ENCODE measurements at regions not wholly inside any gene's neighbourhood (a gene's known extent, or its start where the extent isn't known, plus 50 kb on each side); places are given as distances from the start of the nearest gene placed in this dataset.

DNA sequence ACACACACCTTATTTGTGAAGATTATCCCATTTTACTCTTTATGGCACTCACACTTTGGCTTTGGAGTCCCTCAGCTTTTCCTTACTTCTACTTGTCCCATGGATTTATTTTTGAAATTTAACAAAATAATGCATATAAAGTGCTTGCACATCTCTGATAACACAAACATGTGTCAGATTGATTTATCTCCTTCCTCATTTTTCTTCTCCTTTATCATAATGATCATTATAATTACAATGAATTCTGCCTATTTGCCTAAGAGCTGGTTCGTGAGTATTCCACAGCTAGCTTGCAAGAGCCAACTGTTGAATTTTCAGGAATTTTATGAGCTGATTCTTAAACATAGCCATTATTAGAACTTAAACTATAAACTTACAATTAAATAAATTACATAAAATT is 347.7 kb downstream of the CHSY3 start:
- no peak overlapping the region for H3K4me3 ChIP-seq (ENCODE audit: low read depth, low read length)
- in situ Hi-C loops (cut with HindIII; ENCODE audit: low sequenced_read_pairs), result no loop called here
- TF ChIP-seq, protein P1, sequence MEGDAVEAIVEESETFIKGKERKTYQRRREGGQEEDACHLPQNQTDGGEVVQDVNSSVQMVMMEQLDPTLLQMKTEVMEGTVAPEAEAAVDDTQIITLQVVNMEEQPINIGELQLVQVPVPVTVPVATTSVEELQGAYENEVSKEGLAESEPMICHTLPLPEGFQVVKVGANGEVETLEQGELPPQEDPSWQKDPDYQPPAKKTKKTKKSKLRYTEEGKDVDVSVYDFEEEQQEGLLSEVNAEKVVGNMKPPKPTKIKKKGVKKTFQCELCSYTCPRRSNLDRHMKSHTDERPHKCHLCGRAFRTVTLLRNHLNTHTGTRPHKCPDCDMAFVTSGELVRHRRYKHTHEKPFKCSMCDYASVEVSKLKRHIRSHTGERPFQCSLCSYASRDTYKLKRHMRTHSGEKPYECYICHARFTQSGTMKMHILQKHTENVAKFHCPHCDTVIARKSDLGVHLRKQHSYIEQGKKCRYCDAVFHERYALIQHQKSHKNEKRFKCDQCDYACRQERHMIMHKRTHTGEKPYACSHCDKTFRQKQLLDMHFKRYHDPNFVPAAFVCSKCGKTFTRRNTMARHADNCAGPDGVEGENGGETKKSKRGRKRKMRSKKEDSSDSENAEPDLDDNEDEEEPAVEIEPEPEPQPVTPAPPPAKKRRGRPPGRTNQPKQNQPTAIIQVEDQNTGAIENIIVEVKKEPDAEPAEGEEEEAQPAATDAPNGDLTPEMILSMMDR (IDR thresholded peaks at IDR 0.05; ENCODE audit: low read depth, low read length), result no peak
- DNase-seq (ENCODE audit: low read depth, low spot score), result no peak

DNA sequence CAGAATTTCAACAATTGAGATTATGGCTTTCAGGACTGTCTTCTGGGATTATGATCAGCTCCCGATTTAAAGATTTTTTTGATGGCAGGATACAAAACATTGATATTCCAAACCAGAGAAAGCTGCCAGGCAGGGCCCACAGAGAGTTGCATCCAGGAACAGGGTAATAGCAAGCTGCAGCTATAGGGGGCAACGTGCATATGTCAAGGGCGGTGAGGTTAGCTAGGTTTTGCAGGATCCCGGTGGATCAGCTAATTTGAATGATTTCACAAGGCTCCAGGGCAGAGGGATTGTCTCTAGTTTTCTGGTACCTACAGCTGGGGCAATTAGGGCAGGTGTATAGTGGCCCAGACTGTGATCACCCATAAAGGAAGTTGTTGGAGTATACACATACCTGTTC is 339.4 kb downstream of the CHSY3 start:
- TF ChIP-seq, protein P1 (IDR thresholded peaks at IDR 0.05; ENCODE audit: low read depth, low read length), result no peak
- DNase-seq (ENCODE audit: low read depth, low spot score), result no peak
- H3K4me3 ChIP-seq (ENCODE audit: low read depth, low read length), result no peak overlapping the region
- in situ Hi-C loops (cut with HindIII; ENCODE audit: low sequenced_read_pairs), result no loop called here

DNA sequence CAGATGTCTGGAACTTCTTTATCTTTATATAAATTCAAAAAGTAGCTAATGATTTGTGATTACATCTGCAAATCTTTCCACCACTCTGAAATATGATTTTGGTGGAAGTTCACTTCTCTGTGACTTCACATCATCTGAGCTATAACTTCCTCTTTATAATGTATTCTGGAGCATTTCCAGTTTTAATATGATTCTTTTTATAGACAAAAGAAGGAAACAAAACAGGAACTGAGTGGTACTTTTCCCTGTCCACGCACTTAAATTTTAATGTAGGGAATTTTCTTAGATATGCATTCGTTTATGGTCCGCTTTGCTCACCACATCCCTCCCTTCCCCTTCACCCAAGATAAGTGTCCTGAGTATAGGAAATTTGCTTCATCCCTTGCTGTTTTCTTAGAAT is 333.5 kb downstream of the CHSY3 start:
- in situ Hi-C loops (cut with HindIII; ENCODE audit: low sequenced_read_pairs), result no loop called here
- no peak for DNase-seq (ENCODE audit: low read depth, low spot score)
- TF ChIP-seq, protein P1 (IDR thresholded peaks at IDR 0.05; ENCODE audit: low read depth, low read length), result no peak
- H3K4me3 ChIP-seq (ENCODE audit: low read depth, low read length), result no peak overlapping the region
